ENCODE measurements at regions not wholly inside any gene's neighbourhood (a gene's known extent, or its start where the extent isn't known, plus 50 kb on each side); places are given as distances from the start of the nearest gene placed in this dataset.

DNA sequence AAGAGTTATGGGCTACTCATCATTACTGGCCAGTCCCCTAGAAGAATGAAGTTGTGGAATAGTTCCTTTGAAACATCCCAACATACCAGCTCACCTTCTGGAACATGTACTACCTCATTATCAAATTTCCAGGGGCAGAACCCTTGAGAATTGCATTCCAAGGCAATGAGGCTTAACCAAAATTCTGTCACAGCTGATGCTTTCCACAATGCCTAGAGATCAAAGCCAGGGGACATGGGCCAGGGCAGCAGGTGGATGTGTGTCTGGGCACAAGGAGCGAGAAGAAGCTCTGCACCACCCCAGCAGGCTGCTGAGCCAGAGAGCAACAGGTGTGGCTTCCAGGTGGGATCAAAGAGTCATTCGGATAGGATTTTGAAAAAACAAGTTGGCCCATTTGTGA is 362.1 kb downstream of the EFNB2 start:
- DNase-seq (ENCODE audit: low read depth) = no peak

- DNase-seq (ENCODE audit: low read depth) = no peak
Observed at GRCh38 chr13:106172176-106172905, 363.1 kb downstream of the EFNB2 start.

DNA sequence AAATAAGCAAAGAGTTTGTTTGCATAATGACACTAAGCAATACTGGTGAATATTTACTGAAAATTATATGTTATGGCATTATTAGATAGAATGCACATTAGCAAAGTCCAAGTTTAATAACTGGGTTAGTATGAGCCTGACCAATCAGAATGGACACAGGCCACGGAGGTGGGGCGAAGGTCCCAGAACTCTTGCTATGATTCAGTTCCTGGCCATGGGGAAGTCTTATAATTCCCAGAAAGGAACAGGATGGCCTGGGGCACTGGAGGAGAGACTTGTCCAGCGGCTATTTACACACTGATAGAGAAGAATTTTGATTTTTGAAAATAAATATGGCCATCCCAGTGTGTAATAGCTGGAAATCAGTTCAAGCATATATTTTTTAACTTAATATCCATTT is 372.0 kb downstream of the EFNB2 start:
- no peak for DNase-seq (ENCODE audit: low read depth)

GRCh38 chr13:106161146-106161545 is 374.3 kb downstream of the EFNB2 start:
- no peak for DNase-seq (ENCODE audit: low read depth)

GRCh38 chr13:106159295-106160195 is 375.9 kb downstream of the EFNB2 start:
- DNase-seq (ENCODE audit: low read depth) = no peak

DNA sequence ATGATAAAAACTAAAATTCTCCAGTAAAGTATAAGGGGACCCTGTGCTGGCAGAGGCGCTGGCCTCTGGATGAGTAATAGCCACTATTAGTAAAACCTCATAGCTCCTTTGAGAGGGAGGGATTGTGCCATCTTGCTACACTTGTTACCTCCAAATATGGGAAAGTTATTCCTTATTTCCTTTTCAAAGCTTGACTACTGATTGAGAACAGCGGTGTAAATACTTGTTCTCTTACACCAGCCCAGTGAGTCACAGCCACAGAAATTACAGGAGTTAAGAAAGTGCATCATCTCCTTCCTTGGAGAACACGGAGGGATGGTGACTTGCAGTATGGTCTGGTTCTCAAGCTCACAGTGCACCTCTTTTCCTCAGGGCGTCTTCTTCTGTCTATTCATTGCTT is 379.0 kb downstream of the EFNB2 start:
- no peak for DNase-seq (ENCODE audit: low read depth)

DNA sequence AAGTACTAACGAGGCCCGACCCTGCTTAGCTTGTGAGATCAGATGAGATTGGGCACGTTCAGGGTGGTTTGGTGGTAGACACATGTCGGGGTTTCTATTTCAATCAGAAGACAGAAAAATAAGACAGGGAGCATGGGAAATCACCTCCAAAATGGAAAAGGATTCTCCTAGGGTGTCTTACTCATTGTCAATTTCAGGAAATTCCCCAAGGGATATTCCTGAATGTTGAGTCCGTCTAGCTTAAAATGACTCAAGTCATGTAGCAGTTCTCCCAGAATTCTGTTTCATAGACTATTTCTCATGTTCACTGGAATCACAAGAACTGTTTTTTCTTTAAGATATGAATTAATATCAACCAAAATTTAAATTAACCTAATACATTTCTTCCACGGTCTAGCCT is 380.1 kb downstream of the EFNB2 start:
- DNase-seq (ENCODE audit: low read depth) = no peak

GRCh38 chr13:106153876-106154275 is 381.6 kb downstream of the EFNB2 start:
- DNase-seq (ENCODE audit: low read depth) = no peak

GRCh38 chr13:106153041-106153440 is 382.4 kb downstream of the EFNB2 start:
- no peak for DNase-seq (ENCODE audit: low read depth)

DNA sequence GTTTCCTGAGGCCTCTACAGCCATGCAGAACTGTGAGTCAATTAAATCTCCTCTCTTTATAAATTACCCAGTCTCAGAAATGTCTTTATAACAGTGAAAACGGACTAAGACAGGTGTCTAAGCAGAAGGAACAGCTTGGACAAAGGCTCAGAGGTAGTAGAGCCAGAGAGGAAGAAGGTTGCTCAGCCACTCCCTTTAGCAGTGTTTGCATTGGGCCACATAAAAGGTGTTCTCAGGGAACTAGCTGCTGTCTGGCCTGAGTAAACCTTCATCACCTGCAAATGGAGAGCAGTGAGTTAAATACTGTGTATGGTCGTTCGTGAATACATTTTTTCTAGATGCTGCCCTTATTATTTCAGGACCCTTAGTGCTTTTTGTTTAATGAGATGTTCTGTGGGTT is 383.4 kb downstream of the EFNB2 start:
- no peak for DNase-seq (ENCODE audit: low read depth)

DNA sequence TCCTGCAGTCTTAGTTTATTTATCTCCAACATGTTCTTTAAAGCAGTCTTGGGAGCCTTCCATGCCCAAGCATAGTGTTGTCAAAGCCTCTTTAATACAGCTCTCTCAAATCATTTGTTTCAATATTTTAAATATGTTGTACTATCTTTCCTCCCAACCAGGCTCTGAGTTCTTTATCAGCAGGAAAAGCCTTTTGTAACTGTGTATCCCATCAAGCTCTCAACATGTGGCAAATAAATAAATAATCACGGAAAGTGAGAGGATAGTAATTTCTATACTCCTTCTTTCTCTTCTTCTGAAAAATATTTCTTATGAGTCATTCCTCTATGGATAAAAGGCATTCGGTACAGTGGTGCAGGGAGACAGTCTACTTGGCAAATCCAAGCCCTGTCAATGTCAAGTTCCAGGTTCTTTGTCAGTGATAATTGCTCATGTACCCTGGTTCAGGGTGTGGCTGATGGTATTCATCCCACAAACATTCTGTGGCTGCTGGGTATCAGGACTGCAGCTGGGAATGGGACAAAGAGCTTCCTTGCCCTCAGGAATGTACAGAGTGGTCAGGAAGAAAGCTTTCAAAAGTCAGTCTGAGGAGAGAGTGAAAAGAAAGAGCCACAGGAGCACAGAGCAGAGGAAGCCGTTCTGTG is 384.3 kb downstream of the EFNB2 start:
- no peak for DNase-seq (ENCODE audit: low read depth)

DNA sequence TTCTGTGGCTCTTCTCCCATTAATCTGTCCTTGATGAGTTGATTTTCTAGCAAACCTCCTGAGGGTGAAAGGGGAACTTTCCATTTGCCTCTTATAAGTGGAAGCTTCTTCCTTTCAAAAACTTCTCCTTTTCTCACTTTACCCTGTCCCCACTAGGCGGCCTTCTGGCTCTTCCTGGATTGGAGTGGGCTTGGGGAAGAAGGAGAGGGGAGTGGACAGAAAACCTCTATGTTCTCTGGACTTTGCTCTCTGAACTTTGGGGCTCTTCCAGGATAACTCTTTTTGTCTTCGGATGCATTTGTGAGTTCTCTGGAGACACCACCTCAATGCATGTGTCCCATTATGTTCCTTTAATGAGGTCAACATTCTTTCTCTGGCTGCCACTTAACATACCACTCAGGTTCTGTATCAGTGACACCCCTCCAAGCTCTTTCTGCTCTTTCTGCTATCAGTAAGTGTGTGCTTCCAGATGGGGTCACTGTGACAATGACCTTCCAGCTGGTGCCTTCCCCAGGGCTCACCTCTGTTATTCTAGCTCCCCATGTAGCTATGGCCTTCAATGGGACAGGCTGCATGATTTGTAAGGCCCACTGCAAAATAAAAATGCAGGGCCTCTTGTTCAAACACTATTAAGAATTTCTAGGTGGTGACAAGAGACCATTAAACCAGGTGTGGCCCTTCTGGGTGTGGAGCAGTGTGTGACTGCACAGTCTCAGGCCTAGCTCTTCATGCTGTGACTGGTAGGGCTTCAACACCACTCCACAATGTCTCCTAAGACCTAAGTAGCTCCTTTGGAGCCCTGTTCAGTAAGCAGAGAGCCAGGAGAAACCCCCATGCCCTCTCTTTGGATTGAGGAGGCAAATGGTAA is 389.2 kb downstream of the EFNB2 start:
- DNase-seq (ENCODE audit: low read depth) = no peak

- DNase-seq (ENCODE audit: low read depth) = no peak
Observed at GRCh38 chr13:106145070-106145469, 390.4 kb downstream of the EFNB2 start.

DNA sequence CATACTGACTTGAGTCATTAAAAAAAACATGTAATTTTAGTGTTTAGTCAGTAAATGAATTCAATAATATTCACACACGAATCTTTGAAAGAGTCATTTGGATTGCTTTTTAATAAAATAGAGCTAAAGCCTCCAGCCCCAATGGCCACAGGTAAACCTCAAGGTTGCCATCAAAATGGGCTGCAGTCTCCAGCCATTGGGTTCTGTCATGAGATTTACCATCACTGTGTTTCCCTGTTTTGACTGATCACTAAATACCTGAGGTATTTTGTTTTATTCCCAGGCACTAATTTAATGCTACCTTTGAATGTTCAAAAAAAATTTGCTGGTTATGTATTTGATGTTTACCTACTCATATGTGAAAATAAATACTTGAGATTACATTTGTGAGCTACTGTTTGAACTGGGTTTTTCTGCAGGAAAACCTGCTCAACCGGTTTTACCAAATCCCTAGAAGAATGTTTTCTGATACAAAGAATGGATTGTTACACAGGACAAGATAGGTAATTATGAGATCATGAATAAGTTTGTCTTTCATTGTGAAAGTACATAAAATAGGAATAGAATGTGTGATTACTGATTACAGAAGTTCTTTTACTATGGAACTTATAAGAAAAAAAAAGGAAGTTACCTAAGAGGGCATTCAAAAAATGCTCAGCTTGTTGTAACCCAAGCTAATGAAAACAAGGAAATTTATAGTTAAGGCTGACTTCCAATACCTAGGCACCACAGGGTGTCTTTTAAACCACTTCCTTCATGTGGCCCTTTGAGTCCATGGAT is 391.3 kb downstream of the EFNB2 start:
- DNase-seq (ENCODE audit: low read depth) = no peak

GRCh38 chr13:106143392-106143791 is 392.1 kb downstream of the EFNB2 start:
- DNase-seq (ENCODE audit: low read depth) = no peak

DNA sequence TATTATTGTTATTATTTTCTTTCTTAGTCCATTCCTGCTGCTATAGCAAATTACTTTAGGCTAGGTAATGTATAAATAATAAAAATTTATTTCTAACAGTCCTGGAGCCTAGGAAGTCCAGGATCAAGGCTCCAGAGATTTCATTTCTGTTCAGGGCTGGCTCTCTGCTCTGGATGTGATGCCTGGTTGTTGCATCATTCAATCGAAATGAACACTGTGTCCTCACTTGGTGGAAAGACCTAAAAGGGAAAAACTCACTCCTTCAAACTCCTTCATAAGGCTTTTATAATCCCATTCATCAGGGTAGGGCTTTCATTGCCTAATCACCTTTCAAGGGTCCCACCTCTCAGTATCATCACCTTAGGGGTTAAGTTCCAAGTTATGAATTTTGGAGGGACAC is 395.0 kb downstream of the EFNB2 start:
- no peak for DNase-seq (ENCODE audit: low read depth)

GRCh38 chr13:106139942-106140341 is 395.5 kb downstream of the EFNB2 start:
- DNase-seq (ENCODE audit: low read depth) = no peak

DNA sequence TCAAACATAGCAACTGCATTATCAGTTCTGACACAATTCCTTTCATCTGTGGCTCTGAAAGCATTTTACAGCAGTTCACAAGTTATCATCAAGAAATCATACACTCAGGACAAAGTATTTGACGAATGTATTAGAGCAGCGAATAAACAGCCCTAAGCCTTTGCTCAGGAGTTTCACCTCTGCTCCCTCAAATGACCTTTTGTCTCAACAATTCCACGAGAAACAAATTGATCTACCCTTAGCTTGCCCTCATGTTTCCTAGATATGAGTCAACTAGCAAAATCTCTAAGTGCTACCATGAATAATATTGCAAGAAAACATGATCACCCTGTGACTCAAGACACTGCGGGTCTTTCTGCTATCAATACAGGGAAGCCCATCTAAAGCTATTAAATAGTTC is 396.1 kb downstream of the EFNB2 start:
- no peak for DNase-seq (ENCODE audit: low read depth)

DNA sequence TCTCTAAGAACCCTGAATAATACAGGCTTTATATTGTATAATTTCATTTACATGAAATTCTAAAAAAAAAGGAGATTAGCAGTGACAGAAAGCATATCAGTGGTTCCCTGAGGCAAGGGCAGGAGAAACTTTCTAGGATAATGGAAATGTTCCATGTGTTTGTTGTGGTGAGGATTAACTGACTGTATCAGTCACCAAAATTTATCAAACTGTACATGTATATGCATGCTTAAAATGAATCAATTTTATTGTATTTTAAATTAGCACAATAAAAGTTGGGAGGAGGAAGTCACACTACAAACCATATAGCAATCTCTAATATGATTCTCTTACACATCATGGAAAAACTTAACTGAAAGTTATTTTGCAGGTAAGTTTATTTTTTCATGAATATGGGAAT is 396.8 kb downstream of the EFNB2 start:
- DNase-seq (ENCODE audit: low read depth) = no peak

DNA sequence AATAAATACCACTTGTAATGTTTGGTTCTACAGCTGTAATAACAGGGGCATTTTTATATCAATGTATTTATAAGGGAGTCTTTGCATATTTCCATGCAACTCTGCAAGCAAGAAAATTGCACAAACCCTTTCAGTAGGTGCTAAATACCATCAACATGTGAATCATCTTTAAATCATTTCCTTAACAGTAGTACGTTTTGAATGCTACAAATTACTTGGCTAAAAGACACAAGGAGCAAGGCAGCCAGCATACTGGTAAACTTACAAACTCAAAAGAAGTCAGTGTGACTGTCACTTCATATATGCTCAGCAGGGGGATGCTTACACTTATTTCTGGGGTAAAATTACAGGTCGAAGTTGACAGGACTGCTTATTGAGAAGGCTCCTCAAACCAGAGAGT is 402.4 kb downstream of the EFNB2 start:
- no peak for DNase-seq (ENCODE audit: low read depth)

DNA sequence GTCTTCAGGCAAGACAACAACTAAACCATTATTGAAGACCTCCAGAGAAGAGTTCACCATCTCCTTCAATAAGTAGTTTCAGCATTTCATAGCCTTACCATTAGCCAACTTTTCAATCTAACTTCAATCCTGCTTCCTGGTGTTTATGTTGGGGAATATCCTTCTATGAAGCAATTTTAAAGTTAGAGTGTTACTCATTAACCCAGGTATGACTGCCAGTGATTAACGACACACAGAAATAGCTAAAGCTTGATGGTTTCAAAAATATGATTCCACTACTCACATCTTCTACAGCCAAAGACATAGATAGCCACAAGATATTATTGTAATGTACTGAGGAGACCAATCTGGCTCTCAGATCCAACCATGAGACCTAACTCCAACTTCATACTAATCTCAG is 403.2 kb downstream of the EFNB2 start:
- no peak for DNase-seq (ENCODE audit: low read depth)

All from activated gamma-delta T cell treated with anti-CD3 and anti-CD28 coated beads, Interleukin-2, amount 50 U/mL, for 16 hours (primary cell).